Erythroblast (primary cell): ENCODE measurements at regions not wholly inside any gene's neighbourhood (a gene's known extent, or its start where the extent isn't known, plus 50 kb on each side); places are given as distances from the start of the nearest gene placed in this dataset.
A peak's percentile ranks its signal among the peaks of the same experiment; 100 is the strongest.

Experiments used
- DNase-seq, 2 experiments: peaks; one replicate each; lab custom pipeline; 2025; lab: John Stamatoyannopoulos, UW
- GATA1 ChIP-seq: IDR thresholded peaks from 2 replicates; pipeline ENCODE4 v1.6.1; 2011; ENCODE audit warnings: low read depth, mild to moderate bottlenecking, control low read depth, low read length, moderate library complexity
- POLR2A ChIP-seq: IDR thresholded peaks from 2 replicates; pipeline ENCODE4 v1.6.1; 2011; ENCODE audit warnings: mild to moderate bottlenecking, low read length

DNA sequence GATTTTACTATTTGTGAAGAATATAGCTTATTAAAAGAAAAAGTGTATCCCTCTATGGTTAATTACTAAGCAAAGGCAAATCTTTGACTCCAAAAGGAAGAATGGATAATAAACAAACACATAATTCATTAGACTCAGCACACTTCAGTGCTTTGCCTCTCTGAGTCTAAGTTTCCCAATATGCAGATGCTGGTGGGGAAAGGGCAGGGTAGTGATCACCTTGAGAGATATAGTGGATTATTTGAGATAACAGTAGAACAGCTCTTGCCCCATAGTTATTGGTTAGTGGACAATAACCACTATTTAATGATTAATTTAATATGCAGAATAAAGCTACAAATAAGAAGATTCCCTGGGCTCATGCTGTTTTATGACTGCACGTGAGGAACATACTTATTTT lies 98.2 kb upstream of the SLC8A1 start:
- DNase-seq, result no peak
- TF ChIP-seq GATA1 (no peak), POLR2A (no peak)

- TF ChIP-seq POLR2A (no peak), GATA1 (no peak)
- no peak for DNase-seq
Measured at GRCh38 chr2:40551081-40551480, 99.2 kb upstream of the SLC8A1 start.

DNA sequence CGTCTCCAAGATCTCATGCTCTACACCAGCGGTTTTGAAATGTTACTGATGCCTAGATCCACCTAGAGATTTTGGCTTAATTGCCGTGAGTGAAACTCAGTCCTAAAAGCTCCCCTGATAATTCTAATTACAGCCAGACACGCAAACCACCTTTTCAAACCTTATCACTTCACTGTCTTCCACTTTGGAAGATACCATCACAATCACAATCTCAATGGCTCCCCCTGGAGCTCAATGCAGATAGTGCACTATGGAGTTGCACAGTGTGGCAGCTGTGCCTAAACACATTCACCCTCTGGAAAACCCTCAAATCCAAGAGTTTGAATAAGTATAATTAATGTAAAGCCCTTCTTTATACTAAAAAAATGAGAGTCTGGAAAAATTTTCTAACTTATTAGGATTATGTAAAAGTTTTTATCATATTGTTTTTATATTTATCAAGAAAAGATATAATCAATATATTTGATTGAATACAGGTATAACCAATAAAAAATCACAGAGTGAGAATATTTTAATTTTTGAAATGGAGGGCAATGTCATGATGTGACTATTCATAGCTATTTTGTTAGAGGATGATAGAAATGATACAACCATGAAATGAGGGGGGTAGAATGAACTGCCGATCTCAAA lies 102.9 kb upstream of the SLC8A1 start:
- no peak for TF ChIP-seq POLR2A
- no peak for TF ChIP-seq GATA1
- DNase-seq, result peak; percentile 39 to 52

- TF ChIP-seq POLR2A (no peak), GATA1 (no peak)
- no peak for DNase-seq
Measured at GRCh38 chr2:40556293-40556692, 104.4 kb upstream of the SLC8A1 start.

GRCh38 chr2:40556739-40557138 lies 104.8 kb upstream of the SLC8A1 start:
- TF ChIP-seq POLR2A (no peak), GATA1 (no peak)
- no peak for DNase-seq

DNA sequence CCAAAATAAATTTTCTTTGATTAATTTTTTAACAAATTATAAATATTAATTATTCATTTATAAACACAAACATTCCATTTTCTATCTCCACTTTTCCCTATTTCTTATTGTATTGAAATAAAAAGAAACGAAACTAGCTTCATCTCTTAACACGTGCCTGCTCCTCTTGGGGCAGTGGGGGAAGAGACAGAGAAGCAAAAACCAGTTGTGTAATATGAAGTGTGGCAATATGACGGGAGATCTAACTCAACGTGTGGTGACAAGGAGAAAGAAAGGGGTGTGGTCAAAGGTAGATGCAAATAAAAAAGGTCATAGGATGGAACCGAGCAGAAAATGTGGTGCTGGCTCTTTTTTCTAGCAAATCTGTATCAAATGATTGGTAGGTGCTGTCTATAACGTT lies 106.9 kb upstream of the SLC8A1 start:
- DNase-seq, result no peak
- TF ChIP-seq GATA1 (no peak), POLR2A (no peak)

- DNase-seq, result no peak
- TF ChIP-seq POLR2A (no peak), GATA1 (no peak)
Measured at GRCh38 chr2:40559175-40559574, 107.3 kb upstream of the SLC8A1 start.

GRCh38 chr2:40564184-40564583 lies 112.3 kb upstream of the SLC8A1 start:
- TF ChIP-seq POLR2A (no peak), GATA1 (no peak)
- no peak for DNase-seq

DNA sequence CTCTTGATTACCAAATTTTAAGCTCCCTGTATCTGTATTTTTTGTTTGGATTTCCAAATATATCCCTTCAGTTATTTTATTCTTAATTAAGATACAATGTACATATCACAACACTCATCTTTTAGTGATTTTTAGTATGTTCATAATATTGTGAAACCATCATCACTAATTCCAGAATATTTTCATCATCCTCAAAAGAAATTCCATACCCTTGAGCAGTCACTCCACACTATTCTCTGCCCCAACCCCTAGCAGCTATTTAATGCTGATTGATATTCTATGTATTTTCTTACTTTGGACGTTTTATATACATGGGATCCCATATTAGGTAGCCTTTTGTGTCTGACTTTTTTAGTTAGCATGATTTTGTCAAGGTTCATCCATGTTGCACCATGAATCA lies 127.4 kb upstream of the SLC8A1 start:
- TF ChIP-seq GATA1 (no peak), POLR2A (no peak)
- no peak for DNase-seq

DNA sequence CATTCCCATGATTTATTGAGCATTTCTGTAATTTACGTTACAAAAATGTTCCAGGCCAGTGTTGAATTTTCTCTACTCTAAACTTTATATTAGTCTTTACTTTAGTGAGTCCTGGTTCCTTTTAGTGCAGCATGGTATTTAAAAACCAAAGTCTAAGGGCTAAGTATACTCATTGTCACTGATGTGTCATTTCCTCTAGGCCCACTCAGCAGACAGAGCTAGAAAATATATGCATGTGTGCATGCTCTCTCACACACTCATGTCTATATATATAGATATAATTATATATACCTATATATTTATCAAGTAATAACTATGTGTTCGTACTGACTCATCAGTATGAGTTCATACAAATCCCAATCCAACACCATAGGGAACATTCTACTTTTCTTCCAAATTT lies 132.5 kb upstream of the SLC8A1 start:
- no peak for DNase-seq
- TF ChIP-seq GATA1 (no peak), POLR2A (no peak)

DNA sequence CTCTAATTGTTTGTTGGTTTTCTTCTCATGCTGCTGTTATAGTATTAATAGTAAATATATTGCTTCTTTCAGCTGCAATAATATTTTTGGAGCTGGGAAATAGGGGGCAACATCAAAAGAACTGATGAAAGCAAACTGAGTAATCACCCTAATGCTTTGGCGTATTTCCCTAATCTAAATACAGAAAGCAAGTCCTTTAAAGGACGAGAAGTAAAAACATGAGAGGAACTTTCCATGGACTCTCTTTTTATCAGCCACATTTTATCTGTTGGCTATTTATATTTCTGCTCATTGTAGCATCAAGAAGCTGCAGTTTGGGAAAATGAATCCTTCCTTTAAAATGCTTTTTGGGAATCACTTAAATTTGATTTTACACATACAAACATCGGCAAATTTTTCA lies 139.9 kb upstream of the SLC8A1 start:
- no peak for TF ChIP-seq GATA1
- no peak for TF ChIP-seq POLR2A
- DNase-seq, result no peak

GRCh38 chr2:40592218-40592617 lies 140.3 kb upstream of the SLC8A1 start:
- DNase-seq, result no peak
- TF ChIP-seq POLR2A, result no peak
- no peak for TF ChIP-seq GATA1

GRCh38 chr2:40606862-40607261 lies 155.0 kb upstream of the SLC8A1 start:
- no peak for TF ChIP-seq GATA1
- no peak for TF ChIP-seq POLR2A
- DNase-seq, result no peak

DNA sequence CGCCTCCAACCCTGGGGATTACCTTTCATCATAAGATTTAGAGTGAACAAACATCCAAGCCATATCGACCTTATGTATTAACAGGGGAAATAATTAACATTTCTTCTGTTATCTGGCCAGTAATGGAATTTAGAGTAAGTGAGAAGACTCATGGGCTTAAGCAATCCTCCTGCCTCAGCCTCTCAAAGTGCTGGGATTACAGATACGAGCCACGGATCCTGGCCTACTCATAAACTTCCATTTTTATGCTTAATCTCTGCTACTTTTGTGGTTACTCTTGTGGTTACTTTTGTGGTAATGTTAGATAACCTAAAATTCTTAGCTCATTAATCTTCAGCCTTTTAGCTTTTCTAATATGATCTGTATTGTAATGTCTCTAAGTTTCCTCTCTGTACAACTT lies 159.3 kb upstream of the SLC8A1 start:
- DNase-seq, result no peak
- TF ChIP-seq POLR2A (no peak), GATA1 (no peak)

GRCh38 chr2:40625849-40626248 lies 174.0 kb upstream of the SLC8A1 start:
- TF ChIP-seq GATA1 (no peak), POLR2A (no peak)
- no peak for DNase-seq

DNA sequence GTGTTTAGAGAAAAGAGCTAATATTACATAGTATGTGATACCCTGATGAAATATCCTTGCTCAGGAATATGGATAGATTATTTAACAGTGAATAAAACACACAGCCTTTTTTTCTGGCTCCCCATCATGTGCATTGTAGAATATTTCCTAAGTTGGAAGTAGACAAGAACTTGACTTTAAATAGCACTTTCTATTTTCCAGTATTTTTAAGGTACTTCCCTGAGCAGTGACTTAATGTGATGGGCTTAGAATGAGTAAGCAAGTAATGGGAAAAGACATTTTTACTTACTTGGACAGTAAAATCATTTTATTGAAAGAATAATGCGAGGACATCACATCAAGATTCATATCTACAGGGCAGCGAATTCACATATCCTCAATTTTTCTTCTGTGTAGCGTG lies 176.7 kb upstream of the SLC8A1 start:
- no peak for DNase-seq
- TF ChIP-seq GATA1, result no peak
